Activated CD4-positive, alpha-beta T cell treated with anti-CD3 and anti-CD28 coated beads, Interleukin-2, Interleukin-4, amounts not matched to agents 100 ng/mL and 50 ng/mL, durations not matched to agents 16 hours and 8 hours (primary cell): ENCODE measurements at regions not wholly inside any gene's neighbourhood (a gene's known extent, or its start where the extent isn't known, plus 50 kb on each side); places are given as distances from the start of the nearest gene placed in this dataset.
"Not testable (repeated sequence)": the region's sequence is repeated elsewhere in the genome, so short reads cannot be mapped to it uniquely, and the experiment has no call there.

Experiments
- DNase-seq: peaks from one replicate; pipeline ENCODE4 v3.0.0-alpha.2; 2020; ENCODE audit warnings: low spot score

DNA sequence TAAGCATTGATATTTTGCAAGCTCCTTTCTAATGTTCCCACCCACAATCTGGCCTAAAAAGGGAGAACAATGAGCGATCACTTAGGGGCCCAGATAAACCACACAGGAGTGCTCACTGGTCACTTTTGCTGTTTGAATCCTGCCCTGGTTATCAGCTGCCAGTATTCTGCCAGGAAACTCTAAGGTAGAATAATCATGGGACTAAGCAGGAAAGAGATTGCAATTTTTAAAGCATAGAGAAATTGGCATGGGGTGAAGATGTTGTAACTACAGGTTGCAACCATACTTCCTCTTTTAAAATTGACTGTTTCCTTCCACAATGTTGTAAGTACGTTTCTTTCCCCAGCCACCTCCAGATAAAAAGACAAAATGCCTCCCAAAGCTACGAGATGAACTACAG lies 251.2 kb upstream of the CDH11 start:
- DNase-seq, result no peak

DNA sequence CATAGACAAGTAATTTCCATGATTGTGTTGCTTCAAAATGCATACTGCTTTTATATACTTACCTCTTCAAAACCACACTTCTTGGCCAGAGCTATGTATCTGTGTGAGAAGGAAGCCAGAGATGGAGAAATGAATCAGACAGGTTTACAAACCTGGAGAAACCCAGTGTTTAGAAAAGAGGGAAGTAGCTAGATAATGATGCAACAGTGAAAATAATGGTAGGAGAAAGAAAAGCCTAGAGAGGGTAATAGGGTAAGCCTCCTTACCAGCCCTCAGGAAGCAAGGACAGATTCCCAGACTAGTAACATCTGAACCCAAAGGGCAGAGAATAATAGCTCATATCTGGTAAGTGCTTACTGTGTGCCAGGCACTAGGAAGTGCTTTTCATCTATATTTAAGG lies 250.3 kb upstream of the CDH11 start:
- no peak for DNase-seq

DNA sequence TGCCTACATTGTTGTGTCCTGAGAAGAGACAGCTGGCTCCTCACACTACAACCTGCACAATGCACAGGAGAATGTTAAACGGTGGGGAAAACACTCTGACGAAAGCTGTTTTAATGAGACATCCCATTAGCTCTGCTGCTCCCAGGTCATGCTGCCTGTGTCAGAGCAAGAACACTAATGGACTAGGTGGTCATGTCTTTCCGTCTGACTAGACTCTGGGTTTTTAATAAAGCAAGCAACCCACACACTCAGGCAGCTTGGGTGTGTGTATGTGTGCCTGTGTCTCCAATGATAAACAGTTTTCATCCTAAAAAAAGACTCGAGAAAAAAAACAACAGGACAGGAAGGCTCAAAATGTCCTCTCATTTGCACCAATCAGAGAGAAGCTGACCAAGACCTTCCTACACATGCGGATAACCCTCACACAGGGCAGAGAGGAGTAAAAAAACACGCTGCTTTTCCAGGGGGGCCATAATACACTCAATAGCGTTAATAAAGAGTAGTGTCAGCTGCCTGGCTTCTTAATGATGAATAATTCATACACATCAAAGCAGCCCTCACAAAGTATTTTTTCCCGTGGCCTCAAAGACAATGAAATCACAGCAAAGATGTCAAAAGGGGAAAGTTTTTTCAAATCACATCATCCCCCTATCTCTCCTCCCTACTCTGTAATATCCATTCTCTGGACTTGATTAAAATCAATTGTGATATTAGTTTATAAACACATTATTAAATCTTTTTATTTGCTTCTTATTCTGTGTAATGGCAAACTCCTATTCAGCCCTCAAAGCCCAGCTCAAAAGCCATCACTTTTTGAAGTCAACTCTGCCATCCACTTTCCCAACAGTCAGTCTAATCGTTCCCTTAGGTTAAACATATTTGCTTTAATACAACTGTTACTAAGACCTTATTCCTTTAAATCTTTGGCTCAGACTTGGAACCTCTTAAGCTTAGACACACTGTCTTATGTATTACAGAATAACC lies 244.2 kb upstream of the CDH11 start:
- no peak for DNase-seq

DNA sequence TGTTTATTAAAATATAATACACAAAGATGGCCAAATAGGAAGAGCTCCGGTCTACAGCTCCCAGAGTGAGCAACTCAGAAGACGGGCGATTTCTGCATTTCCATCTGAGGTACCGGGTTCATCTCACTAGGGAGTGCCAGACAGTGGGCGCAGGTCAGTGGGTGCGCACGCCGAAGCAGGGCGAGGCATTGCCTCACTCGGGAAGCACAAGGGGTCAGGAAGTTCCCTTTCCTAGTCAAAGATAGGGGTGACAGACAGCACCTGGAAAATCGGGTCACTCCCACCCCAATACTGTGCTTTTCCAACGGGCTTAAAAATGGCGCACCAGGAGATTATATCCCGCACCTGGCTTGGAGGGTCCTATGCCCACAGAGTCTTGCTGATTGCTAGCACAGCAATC lies 234.9 kb upstream of the CDH11 start:
- DNase-seq, result not testable (repeated sequence)

DNA sequence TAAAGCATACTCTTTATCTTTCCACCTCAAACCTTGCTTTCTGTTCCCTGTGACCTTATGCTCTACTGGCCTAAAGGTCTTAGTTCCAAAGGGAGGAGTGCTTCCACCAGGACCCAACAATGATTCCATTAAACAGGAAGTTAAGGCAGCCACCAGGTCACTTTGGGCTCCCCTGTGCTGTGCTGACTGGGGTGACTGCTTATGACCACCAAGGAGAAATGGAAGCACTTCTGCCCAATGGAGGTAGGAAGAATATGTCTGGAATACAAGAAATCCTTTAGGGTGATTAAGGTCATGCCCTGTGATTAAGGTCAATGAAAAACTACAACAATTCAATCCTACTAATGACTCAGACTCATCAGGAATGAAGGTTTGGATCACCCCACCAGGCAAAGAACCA lies 233.8 kb upstream of the CDH11 start:
- DNase-seq, result no peak

DNA sequence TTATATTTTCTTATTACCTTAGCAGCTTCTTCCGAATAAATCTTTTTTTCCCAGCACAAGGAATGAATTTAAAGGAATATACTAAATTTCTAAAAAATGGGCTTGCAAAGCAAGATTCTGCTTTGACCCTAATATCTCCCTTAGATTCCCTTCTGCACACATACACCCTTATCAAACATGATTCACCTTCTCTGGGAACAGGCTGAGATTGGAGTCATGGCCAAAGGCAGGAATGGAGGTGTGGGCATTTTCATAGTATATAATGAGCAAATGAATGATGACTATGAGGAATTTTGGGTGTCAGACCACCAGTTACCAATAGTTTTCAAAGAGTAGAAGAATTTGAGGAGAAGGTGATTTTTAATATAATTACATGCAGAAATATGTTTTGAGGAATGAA lies 231.3 kb upstream of the CDH11 start:
- DNase-seq, result no peak

DNA sequence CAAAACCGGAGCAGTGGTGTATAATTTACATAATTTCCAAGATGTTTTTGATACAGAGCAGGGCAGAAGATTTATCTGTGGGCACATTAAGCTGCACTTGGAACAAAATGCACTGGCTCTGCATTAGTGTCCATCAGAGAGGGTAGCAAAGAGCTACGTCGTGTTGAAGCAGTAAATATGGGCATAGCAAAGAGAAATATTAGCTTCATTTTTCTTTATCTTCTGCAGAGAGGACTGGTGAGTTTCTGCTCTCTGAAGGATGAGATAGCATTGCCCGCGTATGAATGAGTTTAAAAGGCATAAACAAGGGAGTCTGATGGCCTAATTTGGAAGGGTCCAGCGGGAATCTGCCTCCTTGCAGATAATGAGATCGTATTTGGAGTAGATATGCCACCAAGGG lies 227.8 kb upstream of the CDH11 start:
- DNase-seq, result no peak

DNA sequence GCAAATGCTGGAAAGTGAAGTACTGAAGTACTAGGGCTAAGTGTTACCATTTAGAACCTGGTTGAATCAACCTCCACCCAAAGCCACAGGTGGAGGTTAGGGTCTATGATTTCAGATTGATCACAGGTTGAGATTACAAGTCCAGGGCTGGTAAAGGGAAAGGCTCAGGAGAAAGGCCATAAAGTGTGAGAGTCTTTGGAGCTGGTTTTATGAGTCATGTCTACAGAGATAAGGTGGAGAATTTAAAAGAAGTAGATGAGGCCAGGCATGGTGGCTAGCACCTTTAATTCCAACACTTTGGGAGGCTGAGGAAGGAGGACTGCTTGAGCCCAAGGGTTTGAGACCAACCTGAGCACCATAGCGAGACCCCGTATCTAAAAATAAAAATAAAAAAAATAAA lies 221.7 kb upstream of the CDH11 start:
- no peak for DNase-seq

DNA sequence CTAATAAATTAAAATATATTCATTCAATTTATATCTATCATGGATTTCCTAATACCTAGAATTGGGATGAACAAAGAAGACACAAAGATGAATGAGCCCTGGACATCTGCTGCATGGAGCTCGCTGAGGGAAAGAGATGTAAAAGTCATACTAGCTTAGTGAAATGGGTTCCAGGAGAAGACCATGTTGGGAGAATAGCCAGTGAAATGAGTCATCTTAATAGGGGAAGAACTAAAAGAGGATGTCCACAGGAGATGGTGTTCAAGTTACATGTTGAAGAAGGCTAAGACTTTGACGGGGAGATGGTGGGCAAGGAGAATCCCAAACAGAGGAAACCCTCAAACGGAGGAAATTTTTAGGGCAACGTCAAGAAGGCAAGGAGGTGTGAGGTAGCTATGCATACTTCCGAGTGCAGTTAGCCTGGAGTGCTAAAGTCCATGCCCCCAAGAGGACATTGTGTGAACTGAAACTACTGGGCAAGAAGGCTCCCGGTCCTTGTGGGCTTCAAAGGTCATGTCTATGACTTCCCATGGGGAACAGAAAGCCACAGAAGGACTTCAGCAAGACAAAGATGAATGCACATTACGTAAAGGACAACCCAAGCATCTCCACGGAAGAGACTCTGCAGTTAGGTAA lies 220.5 kb upstream of the CDH11 start:
- no peak for DNase-seq

DNA sequence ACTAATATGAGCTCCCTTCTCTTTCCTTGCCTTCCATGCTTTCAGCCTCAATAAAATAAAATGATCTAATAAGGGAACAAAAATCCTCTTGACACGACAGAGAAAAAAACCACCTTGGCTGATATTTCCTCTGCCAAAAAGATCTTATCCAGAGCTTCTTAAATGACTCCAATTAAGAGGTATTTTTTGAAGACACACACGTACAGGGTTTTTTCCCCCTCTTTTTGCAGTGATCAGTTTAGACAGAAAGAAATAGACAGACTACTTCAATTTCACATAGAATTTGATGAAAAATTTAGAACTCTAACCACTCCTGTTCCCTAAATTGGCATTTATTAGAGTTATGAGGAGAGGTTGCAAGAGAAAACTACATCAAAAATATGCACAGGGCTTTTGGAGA lies 217.2 kb upstream of the CDH11 start:
- DNase-seq, result no peak

DNA sequence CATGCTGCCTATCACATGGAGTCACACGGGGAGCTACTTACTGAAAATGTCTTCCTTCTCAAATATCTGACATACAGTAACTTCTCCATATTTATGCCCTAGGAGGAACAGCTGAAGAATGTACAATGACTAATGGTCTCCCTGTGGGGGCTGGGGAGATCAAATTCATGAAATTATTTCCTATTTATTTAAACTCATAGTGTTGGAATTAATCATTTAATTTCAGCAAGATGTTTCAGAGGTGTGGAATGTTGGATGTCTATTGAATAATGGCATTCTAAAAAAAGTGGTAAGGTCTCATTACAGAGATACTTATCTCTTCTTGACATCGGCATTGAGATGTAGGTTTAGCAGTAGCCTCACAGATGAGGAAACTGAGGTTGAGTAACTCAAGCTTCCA lies 214.3 kb upstream of the CDH11 start:
- no peak for DNase-seq

DNA sequence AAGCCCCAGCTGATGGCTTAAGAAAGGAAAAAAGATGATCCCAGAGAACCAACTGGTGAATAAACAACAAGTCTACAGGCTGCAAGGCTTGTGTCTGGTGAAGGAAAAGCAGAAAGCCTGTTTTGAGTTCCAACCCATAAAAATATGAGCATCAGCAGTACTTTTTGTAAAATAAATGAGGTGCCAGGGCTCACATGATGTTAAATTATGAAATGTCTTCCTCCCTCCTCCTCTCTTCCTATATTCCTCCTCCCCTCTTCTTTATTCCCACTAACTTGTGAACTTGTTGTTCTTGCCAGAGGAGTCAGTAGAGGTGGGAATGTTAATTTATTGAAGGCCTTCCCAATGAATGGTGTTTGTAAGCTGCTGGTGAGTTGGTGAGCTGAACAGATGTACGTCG lies 212.2 kb upstream of the CDH11 start:
- no peak for DNase-seq

DNA sequence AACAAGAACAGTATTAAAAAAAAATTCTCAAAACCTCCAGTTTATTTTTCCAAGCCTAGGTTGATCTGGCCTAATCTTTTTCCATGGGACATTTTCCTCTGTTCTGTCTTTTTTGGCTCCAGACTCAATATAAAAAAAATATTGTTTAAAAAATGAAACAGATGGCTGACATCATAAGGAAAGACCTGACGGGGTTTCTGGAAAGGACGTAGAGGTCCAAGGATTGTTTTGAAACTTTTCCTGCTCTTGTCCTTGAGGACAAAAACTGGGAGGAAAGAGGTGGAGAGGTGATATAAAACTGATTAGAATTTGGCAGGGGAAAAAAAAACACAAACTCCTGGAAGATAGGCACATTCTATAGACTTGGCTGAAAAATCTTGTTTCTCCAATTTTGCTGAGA lies 211.4 kb upstream of the CDH11 start:
- DNase-seq, result no peak

DNA sequence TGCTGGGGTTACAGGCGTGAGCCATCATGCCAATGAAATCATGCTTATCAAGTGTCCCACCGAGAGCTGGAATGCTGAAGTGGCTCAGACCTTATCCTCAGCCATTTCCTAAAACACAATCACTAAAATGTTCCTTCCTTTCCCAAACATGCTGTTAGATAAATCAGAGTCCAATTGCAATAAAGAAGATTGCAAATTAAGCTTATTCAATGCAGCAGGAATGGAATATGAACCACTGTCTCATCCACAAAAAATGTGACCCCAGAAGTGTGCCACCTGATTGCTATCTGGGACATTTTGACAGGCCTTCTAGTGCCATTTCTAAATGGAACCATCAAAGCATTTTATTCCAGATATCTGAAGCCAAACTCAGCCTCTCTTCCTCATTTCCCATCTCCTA lies 205.5 kb upstream of the CDH11 start:
- no peak for DNase-seq

DNA sequence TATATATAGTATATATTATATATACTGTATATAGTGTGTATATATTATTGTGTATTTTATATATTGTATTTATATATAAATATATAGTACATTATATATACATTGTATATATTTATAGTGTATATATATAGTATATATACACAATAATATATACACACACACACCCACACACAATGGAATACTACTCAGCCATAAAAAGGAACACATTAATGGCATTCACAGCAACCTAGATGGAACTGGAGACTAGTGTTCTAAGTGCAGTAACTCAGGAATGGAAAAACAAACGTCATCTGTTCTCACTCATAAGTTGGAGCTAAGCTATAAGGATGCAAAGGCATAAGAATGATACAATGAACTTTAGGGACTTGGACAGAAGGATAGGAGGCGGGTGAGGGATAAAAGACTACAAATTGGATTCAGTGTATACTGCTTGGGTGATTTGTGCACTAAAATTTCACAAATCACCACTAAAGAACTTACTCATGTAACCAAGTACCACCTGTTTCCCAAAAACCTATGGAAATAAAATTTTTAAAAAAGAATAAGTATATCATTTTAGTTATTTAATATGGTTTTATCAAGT lies 201.9 kb upstream of the CDH11 start:
- DNase-seq, result peak; percentile 1

DNA sequence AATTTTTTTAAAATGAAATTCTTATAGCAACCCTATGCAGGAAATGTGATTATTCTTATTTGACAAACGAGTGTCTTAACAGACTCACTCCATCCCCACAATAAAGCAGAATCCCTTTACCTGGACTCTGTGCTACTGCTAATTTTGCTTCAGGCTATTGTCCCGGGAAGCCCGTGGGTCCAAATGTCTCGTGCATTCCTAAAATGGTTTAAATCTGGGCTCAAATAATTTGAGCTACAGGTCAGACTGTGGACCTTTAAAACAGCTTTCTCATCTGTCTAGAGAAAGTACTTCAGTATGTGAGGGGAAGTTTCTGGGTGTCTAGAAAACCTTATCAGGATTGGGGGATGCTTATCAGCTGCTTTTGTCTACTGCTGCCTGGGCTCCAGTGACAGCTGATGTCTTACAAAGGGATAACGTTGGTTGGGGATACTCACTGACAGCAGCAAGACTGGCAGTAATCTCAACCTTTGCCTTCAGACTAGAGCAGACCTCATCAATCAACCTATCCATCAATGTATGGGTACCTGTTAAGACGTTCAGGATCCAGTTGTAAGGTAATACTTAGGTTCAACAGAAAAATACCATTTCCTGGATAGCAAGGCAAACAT lies 197.9 kb upstream of the CDH11 start:
- no peak for DNase-seq

DNA sequence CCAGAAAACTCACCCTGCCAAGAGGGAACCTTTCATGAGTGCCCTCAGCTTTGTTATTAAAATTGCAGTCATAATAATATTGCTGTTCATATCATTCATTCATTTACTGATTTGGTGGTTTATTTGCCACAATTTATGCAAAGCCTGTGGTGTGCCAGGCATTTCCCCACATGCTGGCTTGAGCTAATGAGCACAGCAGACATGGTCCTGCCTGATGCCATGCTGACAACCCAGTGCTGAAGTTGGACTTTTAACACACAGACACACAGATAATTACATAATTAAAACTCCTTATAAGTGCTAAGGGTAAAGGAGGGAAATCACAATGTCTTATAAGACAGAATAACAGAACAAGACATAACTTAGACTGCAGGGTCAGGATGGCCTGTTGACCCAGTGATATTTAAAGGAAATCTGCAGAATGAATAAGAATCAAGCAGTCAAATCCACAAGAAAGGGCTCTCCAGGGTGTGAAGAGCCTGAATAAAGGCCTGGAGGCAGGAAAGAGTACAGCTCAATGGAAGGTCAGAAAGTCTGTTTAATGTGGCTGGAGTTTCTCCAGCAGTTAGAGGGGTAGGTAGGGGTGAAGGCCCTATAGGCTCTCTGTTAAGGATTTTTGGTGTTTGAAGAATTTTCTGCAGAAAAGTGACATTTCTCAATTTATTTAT lies 196.9 kb upstream of the CDH11 start:
- no peak for DNase-seq

DNA sequence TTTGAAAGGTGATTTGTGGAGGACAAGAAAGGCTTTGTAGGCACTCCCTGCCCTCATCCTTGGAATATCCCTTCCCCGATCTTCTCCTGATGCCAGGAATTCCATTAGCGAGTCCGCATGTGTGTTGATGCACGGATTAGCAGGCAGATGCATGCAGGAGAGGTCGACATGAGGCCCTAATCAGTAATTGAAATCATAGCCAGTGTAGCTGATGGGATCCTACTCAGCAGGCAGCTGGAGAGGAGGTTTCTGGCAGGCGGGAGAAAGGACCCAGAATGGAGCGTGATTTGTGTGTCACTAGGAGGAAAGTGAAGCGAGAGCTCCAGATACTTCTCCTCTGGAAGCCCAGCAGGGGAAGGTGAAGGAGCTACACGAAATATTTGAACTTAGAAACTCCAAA lies 196.3 kb upstream of the CDH11 start:
- DNase-seq, result no peak

DNA sequence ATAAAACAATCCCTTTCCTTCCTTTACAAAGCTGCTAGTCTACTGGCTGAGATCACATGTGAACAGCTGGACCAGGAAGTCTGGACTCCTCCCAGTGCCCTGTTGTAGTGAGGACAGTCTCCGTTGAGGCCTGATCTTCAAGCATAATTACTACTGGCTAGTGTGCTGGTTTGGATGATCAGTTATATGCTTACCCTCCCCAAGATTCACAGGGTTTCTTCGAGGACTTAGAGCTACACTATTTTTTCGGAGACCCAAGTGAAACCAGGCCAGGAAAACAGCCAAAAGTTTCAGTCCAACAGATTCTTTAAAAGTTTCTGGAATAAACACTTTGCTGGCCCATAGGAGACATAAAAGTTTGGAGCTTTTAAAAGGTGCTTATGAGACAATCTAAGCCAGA lies 194.9 kb upstream of the CDH11 start:
- no peak for DNase-seq

DNA sequence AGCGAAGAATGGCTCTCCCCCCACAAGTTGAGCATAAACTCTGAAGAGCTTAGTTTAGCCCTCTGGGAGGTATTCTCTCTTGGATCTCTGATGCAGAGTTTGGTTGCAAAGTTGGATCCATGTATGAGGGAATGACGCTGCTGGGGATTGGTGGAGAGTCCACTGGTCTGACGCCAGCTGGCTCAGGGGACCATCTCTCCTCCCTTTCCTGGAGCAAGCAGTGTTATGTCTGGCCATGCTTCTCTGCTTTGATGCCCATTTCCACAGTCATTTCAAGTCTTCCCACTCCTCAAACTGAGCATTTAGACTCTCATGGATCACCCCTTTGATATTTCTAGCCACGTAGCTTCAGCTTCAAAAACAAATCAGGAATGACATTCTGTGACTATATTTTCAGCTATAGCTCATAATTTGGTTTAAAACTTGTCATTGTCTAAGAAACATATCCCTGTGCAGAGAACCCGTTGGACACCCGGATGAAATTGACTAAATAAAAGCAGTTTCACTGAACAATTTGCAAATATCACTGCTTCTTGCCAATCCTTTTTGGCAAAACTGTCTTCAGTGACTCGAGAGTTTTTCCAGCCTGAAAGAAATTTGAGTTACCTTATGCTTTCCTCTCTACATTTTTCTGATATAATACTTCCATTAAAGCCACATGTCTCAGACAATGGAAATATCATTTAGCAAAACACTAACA lies 193.4 kb upstream of the CDH11 start:
- DNase-seq, result no peak

DNA sequence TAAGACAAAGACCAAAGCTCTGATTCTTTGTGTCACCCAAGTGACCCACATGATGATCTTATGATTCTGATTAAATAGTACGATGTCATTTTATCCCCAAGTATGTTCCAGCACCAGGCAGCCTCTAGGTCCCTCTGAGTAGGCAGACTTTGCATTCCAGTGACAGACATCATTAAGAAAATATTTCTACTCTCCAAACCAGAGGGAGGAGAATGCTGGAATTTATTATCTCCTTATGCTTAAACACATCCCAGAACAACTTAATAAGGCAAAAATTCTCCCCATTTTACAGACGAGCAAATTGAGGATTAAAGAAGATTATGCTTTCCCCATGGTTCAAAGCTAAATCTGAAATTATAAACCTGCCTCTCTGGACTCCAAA lies 192.8 kb upstream of the CDH11 start:
- no peak for DNase-seq
